Kidney (tissue), 13 donors: ENCODE measurements at regions not wholly inside any gene's neighbourhood (a gene's known extent, or its start where the extent isn't known, plus 50 kb on each side); places are given as distances from the start of the nearest gene placed in this dataset.

ENCODE experiments used
- DNase-seq, 5 donors: peaks; one replicate each; pipeline ENCODE4 v3.0.0-alpha.2; 2013 to 2020
- FAIRE-seq: peaks from 2 replicates; lab custom pipeline; 2012; peaks lifted over from hg19 to GRCh38; lab: Jason Lieb, UNC
- H3K27ac ChIP-seq, 2 donors: one replicate each; pipeline ENCODE4 v1.7.0; 2013; ENCODE audit warnings: low read depth in 2 of 2, low read length in 2 of 2, inconsistent platforms in 1 of 2
- H3K27me3 ChIP-seq: one replicate; pipeline ENCODE4 v1.7.1; 2013; ENCODE audit warnings: low read length, inconsistent platforms; ENCODE audit not compliant: control insufficient read depth, insufficient read depth
- H3K36me3 ChIP-seq, 3 donors: one replicate each; pipeline versions ENCODE4 v1.7.0 to v1.7.1; 2013; ENCODE audit warnings: low read length in 3 of 3, control low read depth in 1 of 3, inconsistent platforms in 1 of 3; ENCODE audit not compliant: insufficient read depth in 3 of 3, control insufficient read depth in 2 of 3
- H3K4me1 ChIP-seq, 3 donors: one replicate each; pipeline versions ENCODE4 v1.7.0 to v1.7.1; 2013; ENCODE audit warnings: low read length in 3 of 3, inconsistent platforms in 1 of 3, low read depth in 1 of 3; ENCODE audit not compliant: control insufficient read depth in 2 of 3, insufficient read depth in 2 of 3
- H3K4me3 ChIP-seq, 3 donors: one replicate each; pipeline versions ENCODE4 v1.7.0 to v1.8.1; 2013; ENCODE audit warnings: low read length in 3 of 3, control low read depth in 1 of 3, inconsistent platforms in 1 of 3
- H3K9ac ChIP-seq, 3 donors: one replicate each; pipeline versions ENCODE4 v1.7.0 to v1.7.1; 2013; ENCODE audit warnings: low read length in 3 of 3, control low read depth in 1 of 3, inconsistent platforms in 1 of 3
- H3K9me3 ChIP-seq, 3 donors: one replicate each; pipeline versions ENCODE4 v1.7.0 to v1.7.1; 2013; ENCODE audit warnings: low read length in 3 of 3, control low read depth in 1 of 3, inconsistent platforms in 1 of 3; ENCODE audit not compliant: control insufficient read depth in 2 of 3, insufficient read depth in 1 of 3
- intact Hi-C: fragments of 100-400 bp; cut with DNase I; formaldehyde crosslinking; loops from one replicate; pipeline ENCODE4 v1.11.1; 2022
- TF ChIP-seq, protein P1 (sequence below): IDR thresholded peaks from 3 replicates; pipeline ENCODE4 v1.5.1; 2012; ENCODE audit warnings: mild to moderate bottlenecking, moderate library complexity, borderline replicate concordance; ENCODE audit not compliant: insufficient read depth; ENCODE audit errors: extremely low read depth
- donor health status: control.
- donor health status: control.
- donor health status: control.
- donor health status: control.
- donor health status: control.
- donor health status: DM: yes; HTN: yes; CAD: no.
- donor health status: Normal renal cell carcinoma (clear cell type).

DNA sequence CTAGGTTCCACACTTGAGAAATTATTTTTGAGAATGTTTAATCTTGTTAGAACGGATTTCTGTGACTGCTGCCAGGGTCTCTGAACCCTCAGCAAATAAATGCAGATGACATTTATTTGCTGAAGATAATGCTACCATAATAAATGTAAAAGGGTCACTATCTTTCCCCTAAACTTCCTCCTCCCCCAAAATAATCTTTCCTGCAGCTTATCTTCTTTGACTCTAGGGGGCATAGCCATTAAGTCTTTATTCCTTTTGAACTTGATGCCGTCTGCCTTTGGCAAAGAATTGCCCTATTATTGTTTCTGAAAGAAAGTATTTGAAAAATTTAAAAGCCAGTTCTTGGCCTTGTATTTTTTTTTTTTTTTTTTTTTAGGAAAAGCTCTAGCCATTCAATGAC lies 63.6 kb upstream of the ACSL3 start:
- Histone ChIP-seq H3K36me3 (no peaks in the 10 kb centered on the region), H3K9me3 (no peaks in the 10 kb centered on the region), H3K4me3 (no peak overlapping the region), H3K4me1 (peaks cover 0 to 4% (median 2%) of the 10 kb centered on the region in 3 donors), H3K27ac (no peak overlapping the region), H3K27me3 (no peaks in the 10 kb centered on the region), H3K9ac (no peak overlapping the region)
- FAIRE-seq: no peak
- TF ChIP-seq, protein P1, sequence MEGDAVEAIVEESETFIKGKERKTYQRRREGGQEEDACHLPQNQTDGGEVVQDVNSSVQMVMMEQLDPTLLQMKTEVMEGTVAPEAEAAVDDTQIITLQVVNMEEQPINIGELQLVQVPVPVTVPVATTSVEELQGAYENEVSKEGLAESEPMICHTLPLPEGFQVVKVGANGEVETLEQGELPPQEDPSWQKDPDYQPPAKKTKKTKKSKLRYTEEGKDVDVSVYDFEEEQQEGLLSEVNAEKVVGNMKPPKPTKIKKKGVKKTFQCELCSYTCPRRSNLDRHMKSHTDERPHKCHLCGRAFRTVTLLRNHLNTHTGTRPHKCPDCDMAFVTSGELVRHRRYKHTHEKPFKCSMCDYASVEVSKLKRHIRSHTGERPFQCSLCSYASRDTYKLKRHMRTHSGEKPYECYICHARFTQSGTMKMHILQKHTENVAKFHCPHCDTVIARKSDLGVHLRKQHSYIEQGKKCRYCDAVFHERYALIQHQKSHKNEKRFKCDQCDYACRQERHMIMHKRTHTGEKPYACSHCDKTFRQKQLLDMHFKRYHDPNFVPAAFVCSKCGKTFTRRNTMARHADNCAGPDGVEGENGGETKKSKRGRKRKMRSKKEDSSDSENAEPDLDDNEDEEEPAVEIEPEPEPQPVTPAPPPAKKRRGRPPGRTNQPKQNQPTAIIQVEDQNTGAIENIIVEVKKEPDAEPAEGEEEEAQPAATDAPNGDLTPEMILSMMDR: peak; percentile 27
- no peak for DNase-seq
- intact Hi-C loops: no loop called here

DNA sequence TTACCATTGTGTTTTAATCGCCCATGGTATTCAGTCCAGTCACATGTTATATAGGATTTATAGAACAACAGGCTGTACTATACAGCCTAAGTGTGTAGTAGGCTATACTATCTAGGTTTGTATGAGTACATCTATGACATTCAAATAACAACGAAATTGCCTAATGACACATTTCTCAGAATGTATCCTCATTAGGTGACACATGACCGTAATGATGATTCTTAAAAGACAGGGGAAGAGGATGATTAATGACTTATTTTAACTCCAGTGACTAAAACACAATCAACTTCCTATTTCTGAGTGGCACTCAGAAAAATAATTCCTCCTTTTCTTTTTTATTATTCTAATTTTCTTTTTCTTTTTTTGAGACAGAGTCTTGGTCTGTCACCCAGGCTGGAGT lies 63.0 kb upstream of the ACSL3 start:
- Histone ChIP-seq H3K9me3 (no peaks in the 10 kb centered on the region), H3K27me3 (no peaks in the 10 kb centered on the region), H3K9ac (no peak overlapping the region), H3K27ac (no peak overlapping the region), H3K36me3 (no peaks in the 10 kb centered on the region), H3K4me1 (peaks cover 0 to 4% (median 2%) of the 10 kb centered on the region in 3 donors), H3K4me3 (no peak overlapping the region)
- FAIRE-seq (no peak), DNase-seq (no peak)
- TF ChIP-seq, protein P1: no peak
- intact Hi-C loops: no loop called here

DNA sequence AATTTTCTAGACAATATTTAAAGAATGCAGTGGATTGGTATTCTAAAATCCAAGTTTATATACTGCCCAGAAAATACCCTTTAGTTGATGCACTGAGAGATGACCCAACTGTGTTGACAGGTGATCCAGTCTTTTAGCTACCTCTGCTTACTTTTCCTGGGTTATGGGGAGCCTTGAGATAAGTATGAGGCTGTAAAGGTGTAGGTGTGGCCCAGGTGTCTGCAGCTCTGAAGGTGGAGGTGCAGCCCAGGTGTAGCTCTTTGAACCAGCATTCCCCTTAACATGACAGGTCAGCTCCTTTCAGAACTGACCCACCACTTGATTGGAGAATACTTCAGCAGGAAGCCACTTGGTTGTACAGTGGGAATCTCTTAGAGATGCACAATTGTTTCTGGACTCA lies 62.3 kb upstream of the ACSL3 start:
- Histone ChIP-seq H3K27ac (no peak overlapping the region), H3K36me3 (no peaks in the 10 kb centered on the region), H3K4me1 (peaks cover 0 to 4% (median 2%) of the 10 kb centered on the region in 3 donors), H3K27me3 (no peaks in the 10 kb centered on the region), H3K9ac (no peak overlapping the region), H3K9me3 (no peaks in the 10 kb centered on the region), H3K4me3 (no peak overlapping the region)
- no peak for DNase-seq
- intact Hi-C loops: no loop called here
- TF ChIP-seq, protein P1: no peak
- FAIRE-seq: no peak

GRCh38 chr2:222799262-222799918 lies 61.4 kb upstream of the ACSL3 start:
- no peaks in the 10 kb centered on the region for H3K36me3 ChIP-seq
- H3K9ac ChIP-seq: no peak overlapping the region
- TF ChIP-seq, protein P1: no peak
- FAIRE-seq (no peak), DNase-seq (no peak)
- intact Hi-C loops: no loop called here
- H3K4me3 ChIP-seq: no peak overlapping the region
- no peaks in the 10 kb centered on the region for H3K27me3 ChIP-seq
- peaks cover 0 to 4% (median 2%) of the 10 kb centered on the region in 3 donors for H3K4me1 ChIP-seq
- no peak overlapping the region for H3K27ac ChIP-seq
- H3K9me3 ChIP-seq: no peaks in the 10 kb centered on the region
